ENCODE measurements at regions not wholly inside any gene's neighbourhood (a gene's known extent, or its start where the extent isn't known, plus 50 kb on each side); places are given as distances from the start of the nearest gene placed in this dataset.

DNA sequence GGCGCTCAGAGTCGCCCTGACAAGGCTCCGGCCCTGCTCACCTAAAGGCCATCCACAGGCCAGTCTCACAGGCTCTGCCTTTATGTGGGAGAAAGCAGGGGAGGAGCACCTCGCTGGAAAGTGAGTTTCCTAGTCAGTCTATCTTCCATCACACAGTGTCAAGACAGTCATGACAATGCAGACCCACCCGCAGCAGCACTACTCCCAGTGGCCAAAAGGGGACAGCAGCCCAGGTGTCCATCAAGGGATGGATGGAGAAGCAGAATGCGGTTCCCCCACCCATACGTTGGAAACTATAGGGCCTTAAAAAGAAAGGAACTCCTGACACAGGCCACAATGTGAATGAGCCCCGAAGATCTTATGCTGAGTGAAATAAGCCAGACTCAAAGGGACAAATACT lies 226.8 kb downstream of the ENGASE start:
- TF ChIP-seq POLR2A (IDR thresholded peaks at IDR 0.05) = no peak
- TF ChIP-seq, protein P1, sequence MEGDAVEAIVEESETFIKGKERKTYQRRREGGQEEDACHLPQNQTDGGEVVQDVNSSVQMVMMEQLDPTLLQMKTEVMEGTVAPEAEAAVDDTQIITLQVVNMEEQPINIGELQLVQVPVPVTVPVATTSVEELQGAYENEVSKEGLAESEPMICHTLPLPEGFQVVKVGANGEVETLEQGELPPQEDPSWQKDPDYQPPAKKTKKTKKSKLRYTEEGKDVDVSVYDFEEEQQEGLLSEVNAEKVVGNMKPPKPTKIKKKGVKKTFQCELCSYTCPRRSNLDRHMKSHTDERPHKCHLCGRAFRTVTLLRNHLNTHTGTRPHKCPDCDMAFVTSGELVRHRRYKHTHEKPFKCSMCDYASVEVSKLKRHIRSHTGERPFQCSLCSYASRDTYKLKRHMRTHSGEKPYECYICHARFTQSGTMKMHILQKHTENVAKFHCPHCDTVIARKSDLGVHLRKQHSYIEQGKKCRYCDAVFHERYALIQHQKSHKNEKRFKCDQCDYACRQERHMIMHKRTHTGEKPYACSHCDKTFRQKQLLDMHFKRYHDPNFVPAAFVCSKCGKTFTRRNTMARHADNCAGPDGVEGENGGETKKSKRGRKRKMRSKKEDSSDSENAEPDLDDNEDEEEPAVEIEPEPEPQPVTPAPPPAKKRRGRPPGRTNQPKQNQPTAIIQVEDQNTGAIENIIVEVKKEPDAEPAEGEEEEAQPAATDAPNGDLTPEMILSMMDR (IDR thresholded peaks at IDR 0.05) = no peak
- DNase-seq (ENCODE audit: low spot score in 2 of 2) = no peak
- no peak overlapping the region for H3K4me3 ChIP-seq (ENCODE audit: low read depth, poor library complexity, severe bottlenecking)
- intact Hi-C loops (cut with DNase I; ENCODE audit: low total_unique reads) = no loop called here
- WGBS, 2 donors = 82 to 85% methylated on average over 8 of the region's 8 CpGs

DNA sequence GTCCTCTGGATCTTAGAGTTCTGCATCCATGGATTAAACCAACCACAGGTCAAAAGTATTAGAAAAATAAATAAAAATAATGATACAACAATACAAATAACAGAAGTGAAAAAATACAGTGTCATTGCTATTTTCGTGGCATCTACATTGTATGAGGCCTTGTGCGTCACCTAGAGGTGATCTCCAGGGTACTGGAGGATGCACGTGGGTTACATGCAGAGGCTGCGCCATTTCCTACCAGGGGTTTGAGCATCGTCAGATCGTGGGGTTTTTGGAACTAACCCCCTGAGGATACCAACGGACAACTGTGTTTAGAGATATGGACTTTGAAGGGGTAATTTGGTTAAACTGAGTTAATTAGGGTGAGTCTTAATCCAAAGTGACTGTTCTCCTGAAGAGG lies 224.7 kb downstream of the ENGASE start:
- no peak for TF ChIP-seq POLR2A (IDR thresholded peaks at IDR 0.05)
- TF ChIP-seq, protein P1 (IDR thresholded peaks at IDR 0.05) = no peak
- no peak for DNase-seq (ENCODE audit: low spot score in 2 of 2)
- WGBS, 2 donors = 76% methylated on average over 7 of the region's 7 CpGs
- H3K4me3 ChIP-seq (ENCODE audit: low read depth, poor library complexity, severe bottlenecking) = no peak overlapping the region
- intact Hi-C loops (cut with DNase I; ENCODE audit: low total_unique reads) = no loop called here

DNA sequence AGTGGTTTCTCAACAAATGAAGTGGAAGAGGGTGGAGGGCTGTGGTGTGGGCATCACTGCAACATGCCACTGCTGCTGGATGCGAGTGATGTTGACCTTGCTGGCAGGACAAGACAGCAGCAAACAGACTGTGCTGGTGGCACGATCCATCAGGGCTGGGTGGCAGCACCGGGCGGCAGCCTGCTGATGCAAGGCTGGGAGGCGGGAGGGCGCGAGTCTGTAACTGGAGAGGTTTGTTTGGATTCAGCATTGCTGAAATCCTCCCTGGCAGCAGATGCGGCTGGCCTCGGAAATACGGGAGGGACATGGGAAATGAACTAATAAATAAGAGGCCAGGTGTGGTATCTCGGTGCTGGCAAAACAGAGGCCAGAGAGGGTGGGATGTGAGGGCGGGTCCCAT lies 224.2 kb downstream of the ENGASE start:
- 63 to 67% methylated on average over 12 of the region's 12 CpGs for WGBS, 2 donors
- intact Hi-C loops (cut with DNase I; ENCODE audit: low total_unique reads) = no loop called here

DNA sequence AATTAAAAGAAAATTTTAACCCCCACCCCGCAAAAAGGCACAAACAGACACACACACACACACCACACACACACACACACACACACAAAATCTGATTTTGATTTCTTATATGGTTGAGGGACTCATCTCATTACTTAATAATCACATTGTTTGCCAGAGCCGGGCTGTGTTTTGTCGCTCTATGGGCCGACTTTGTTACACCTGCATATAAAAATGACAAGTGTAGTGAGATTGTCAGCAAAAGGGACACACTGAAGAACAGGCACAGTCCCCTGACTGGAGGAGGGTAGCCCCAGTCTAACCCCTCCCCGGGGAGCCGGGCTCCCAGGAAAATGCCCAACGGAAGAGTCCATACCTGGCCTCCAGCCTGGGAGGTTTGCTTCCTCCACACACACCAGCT lies 221.6 kb downstream of the ENGASE start:
- WGBS, 2 donors = 78 to 87% methylated on average over 7 of the region's 7 CpGs
- TF ChIP-seq, protein P1 (IDR thresholded peaks at IDR 0.05) = no peak
- no peak for TF ChIP-seq POLR2A (IDR thresholded peaks at IDR 0.05)
- intact Hi-C loops (cut with DNase I; ENCODE audit: low total_unique reads) = no loop called here
- DNase-seq (ENCODE audit: low spot score in 2 of 2) = no peak
- H3K4me3 ChIP-seq (ENCODE audit: low read depth, poor library complexity, severe bottlenecking) = no peak overlapping the region

More for the DNA sequence above, 224.2 kb downstream of the ENGASE start:
- no peak for DNase-seq (ENCODE audit: low spot score in 2 of 2)
- no peak for TF ChIP-seq POLR2A (IDR thresholded peaks at IDR 0.05)
- TF ChIP-seq, protein P1 (IDR thresholded peaks at IDR 0.05) = no peak
- no peak overlapping the region for H3K4me3 ChIP-seq (ENCODE audit: low read depth, poor library complexity, severe bottlenecking)

DNA sequence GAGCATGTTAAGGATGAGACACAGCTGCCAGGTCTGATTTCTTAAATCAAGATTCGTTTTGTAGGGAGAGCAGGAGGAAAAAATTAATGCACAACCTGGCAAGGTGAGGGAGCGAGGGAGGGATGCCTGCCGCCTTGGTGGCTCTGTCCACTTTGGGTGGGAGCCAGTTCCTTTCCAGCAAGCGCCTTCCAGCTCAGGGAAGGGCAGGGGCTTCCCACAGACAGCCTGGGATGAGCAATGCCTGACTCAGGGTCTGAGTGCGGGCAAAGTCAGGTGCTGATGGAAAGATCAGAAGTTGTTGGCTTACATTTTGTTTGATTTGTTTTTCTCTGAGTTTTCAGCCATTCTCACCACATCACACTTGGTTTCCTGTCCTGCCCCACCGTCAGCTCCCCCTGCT lies 220.7 kb downstream of the ENGASE start:
- intact Hi-C loops (cut with DNase I; ENCODE audit: low total_unique reads) = no loop called here
- 60 to 70% methylated on average over 6 of the region's 6 CpGs for WGBS, 2 donors
- no peak overlapping the region for H3K4me3 ChIP-seq (ENCODE audit: low read depth, poor library complexity, severe bottlenecking)
- no peak for DNase-seq (ENCODE audit: low spot score in 2 of 2)
- TF ChIP-seq POLR2A (IDR thresholded peaks at IDR 0.05) = no peak
- TF ChIP-seq, protein P1 (IDR thresholded peaks at IDR 0.05) = no peak

DNA sequence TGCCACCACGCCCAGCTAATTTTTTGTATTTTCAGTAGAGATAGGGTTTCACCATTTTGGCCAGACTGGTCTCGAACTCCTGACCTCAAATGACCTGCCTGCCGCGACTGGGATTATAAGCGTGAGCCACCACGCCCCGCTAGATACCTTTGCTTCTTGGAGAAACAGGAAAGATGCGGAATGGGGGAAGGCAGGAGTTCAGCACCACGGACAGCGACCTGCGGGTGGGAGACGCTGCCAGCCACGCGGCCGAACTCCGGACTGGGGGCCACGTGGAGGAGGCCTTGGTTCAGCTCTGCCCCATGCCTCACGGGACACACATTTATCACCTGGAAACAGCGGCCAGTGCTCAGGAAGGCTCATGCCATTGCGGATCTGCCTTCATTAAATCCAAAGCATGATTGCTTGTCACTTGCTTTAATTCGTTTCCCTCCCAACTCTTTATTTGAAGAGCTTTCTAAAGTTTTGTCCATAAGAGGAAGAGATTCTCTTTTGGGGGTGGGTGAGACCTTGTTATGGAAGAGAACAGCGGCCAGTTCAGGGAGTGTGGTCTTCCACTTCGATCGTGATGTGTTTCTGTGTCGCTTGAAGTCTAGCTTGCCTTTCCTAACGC lies 219.9 kb downstream of the ENGASE start:
- intact Hi-C loops (cut with DNase I; ENCODE audit: low total_unique reads) = no loop called here
- DNase-seq (ENCODE audit: low spot score in 2 of 2) = no peak
- 22 to 26% methylated on average over 24 to 26 of the region's 26 CpGs for WGBS, 2 donors
- no peak overlapping the region for H3K4me3 ChIP-seq (ENCODE audit: low read depth, poor library complexity, severe bottlenecking)
- TF ChIP-seq, protein P1 (IDR thresholded peaks at IDR 0.05) = no peak
- TF ChIP-seq POLR2A (IDR thresholded peaks at IDR 0.05) = no peak
